ENCODE measurements at regions not wholly inside any gene's neighbourhood (a gene's known extent, or its start where the extent isn't known, plus 50 kb on each side); places are given as distances from the start of the nearest gene placed in this dataset.
A peak's percentile ranks its signal among the peaks of the same experiment; 100 is the strongest.

- TF ChIP-seq KLF9 (tag by site-specific recombination; IDR thresholded peaks at IDR 0.05; ENCODE audit: low read depth) (no peak), ZNF777 (tag by site-specific recombination; IDR thresholded peaks at IDR 0.05; ENCODE audit: borderline replicate concordance) (no peak), EGR2 (tag by site-specific recombination; IDR thresholded peaks at IDR 0.05; ENCODE audit: low read depth) (no peak), ZNF335 (tag by site-specific recombination; conservative IDR thresholded peaks at IDR 0.05) (peak; percentile 57; the same call in 1 of the 2 replicates), ZBTB48 (tag by site-specific recombination; IDR thresholded peaks at IDR 0.05) (peak; percentile 25; the same call in 1 of the 2 replicates), ZNF513 (tag by site-specific recombination; IDR thresholded peaks at IDR 0.05) (no peak), GFI1B (tag by site-specific recombination; IDR thresholded peaks at IDR 0.05) (no peak), ZNF518A (tag by site-specific recombination; conservative IDR thresholded peaks at IDR 0.05; ENCODE audit: low read depth) (no peak), ZNF341 (tag by site-specific recombination; IDR thresholded peaks at IDR 0.05; ENCODE audit: low read depth) (no peak), ZSCAN4 (tag by site-specific recombination; IDR thresholded peaks at IDR 0.05) (no peak), PRDM2 (tag by site-specific recombination; IDR thresholded peaks at IDR 0.05; ENCODE audit: borderline replicate concordance) (no peak), FEZF1 (tag by site-specific recombination; IDR thresholded peaks at IDR 0.05) (peak; percentile 54), ZNF549 (tag by site-specific recombination; IDR thresholded peaks at IDR 0.05) (no peak), ZNF600 (tag by site-specific recombination; IDR thresholded peaks at IDR 0.05) (peak; percentile 78), ZNF239 (tag by site-specific recombination; IDR thresholded peaks at IDR 0.05) (no peak), PRDM4 (tag by site-specific recombination; IDR thresholded peaks at IDR 0.05) (no peak), AEBP2 (tag by site-specific recombination; IDR thresholded peaks at IDR 0.05; ENCODE audit: borderline replicate concordance) (no peak), ZNF830 (tag by site-specific recombination; IDR thresholded peaks at IDR 0.05; ENCODE audit: low read depth) (no peak), ZNF623 (tag by site-specific recombination; IDR thresholded peaks at IDR 0.05) (no peak)
These were observed 70.5 kb upstream of the ZNF516 start (continued) for GRCh38 chr18:76565238-76566173.

Measured in HEK293 (cell line).